Vagina (tissue), 2 donors: ENCODE measurements at regions not wholly inside any gene's neighbourhood (a gene's known extent, or its start where the extent isn't known, plus 50 kb on each side); places are given as distances from the start of the nearest gene placed in this dataset.

Source experiments
- CTCF ChIP-seq, 3 experiments: fragments of 450-650 bp in 2 of 3; fragments of 200-600 bp in 1 of 3; sonication (generic) in 1 of 3; IDR thresholded peaks; one replicate each; pipeline ENCODE4 v1.5.1; 2017 to 2019; ENCODE audit warnings: antibody characterized with exemption in 3 of 3, mild to moderate bottlenecking in 2 of 3, moderate library complexity in 2 of 3
- POLR2AphosphoS5 ChIP-seq, 2 donors: sonication (generic); formaldehyde crosslinking; IDR thresholded peaks; one replicate each; pipeline ENCODE4 v1.9.0; 2017; ENCODE audit warnings: antibody characterized with exemption in 2 of 2, mild to moderate bottlenecking in 2 of 2, low read depth in 1 of 2; ENCODE audit not compliant: insufficient read depth in 1 of 2

- no peak for TF ChIP-seq POLR2AphosphoS5 (IDR thresholded peaks at IDR 0.05; ENCODE audit: insufficient read depth in 1 of 2, low read depth in 1 of 2)
- no peak for TF ChIP-seq CTCF (IDR thresholded peaks at IDR 0.05)
Observed at GRCh38 chr5:12616093-12616492, 711.8 kb upstream of the CTNND2 start.
